ENCODE measurements at regions not wholly inside any gene's neighbourhood (a gene's known extent, or its start where the extent isn't known, plus 50 kb on each side); places are given as distances from the start of the nearest gene placed in this dataset.
"Not testable (repeated sequence)": the region's sequence is repeated elsewhere in the genome, so short reads cannot be mapped to it uniquely, and the experiment has no call there.

DNA sequence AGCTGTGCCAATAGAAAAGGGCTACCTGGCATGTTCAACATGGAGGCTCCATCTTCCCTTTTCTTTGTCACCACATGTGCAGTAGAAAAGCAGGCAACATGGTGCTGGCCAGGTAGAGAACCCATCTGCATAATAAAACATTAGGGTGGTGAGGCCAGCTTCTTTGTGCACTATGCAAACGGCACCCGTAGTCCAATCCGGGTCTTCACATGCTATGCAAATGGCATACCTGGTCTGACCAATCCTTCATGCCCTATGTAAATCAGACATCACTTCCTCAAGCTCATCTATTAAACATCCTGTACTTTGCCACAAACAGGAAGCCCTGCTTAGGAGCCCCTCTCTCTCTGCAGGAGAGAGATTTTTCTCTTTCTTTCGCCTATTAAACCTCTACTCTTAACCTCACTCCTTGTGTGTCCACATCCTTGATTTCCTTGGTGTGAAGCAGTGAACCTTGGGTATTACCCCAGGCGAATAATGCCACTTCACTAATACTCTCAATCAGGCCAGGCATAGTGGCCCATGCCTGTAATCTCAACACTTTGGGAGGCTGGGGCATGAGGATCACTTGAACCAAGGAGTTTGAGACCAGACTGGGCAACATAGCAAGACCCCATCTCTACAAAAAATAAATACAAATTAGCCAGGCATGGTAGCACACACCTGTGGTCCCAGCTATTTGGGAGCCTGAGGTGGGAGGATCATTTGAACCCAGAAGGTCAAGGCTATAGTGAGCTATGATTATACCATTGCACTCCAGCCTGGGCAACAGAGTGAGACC, 111.3 kb upstream of the MRI1 start:
- H3K27ac ChIP-seq (ENCODE audit: low read length), result no peak overlapping the region
- no peaks in the 10 kb centered on the region for H3K36me3 ChIP-seq (ENCODE audit: control insufficient read depth in 1 of 2, insufficient read depth in 2 of 2, low read length in 2 of 2)
- no peaks in the 10 kb centered on the region for H3K27me3 ChIP-seq (ENCODE audit: low read depth, low read length)
- no peak overlapping the region for H3K4me3 ChIP-seq (ENCODE audit: low read depth in 1 of 2, low read length in 2 of 2)
- H3K4me1 ChIP-seq (ENCODE audit: control insufficient read depth in 1 of 2, insufficient read depth in 2 of 2, low read length in 2 of 2), result no peaks in the 10 kb centered on the region
- H3K9me3 ChIP-seq (ENCODE audit: control insufficient read depth in 1 of 2, low read length in 2 of 2), result no peaks in the 10 kb centered on the region

DNA sequence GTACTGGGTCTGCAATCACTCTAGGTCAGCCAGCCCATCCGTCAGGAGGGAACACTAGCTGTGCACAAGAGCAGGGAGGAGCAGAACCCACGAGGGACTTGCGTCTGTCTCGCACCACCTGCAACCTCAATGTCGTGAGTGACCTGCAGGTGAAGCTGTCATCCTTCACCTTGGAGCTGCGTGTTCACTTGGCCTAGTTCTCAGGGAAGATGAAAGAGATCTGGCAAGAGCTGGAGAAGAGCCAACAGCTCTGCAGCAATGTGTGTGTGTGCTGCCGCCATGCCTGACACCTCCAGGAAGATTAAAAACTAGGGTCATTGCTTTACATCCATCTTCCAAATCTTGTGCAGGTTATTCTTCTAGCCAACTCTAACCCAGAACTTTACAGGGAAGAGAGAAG, 117.6 kb upstream of the MRI1 start:
- Histone ChIP-seq H3K4me1 (ENCODE audit: control insufficient read depth in 1 of 2, insufficient read depth in 2 of 2, low read length in 2 of 2) (no peaks in the 10 kb centered on the region), H3K9me3 (ENCODE audit: control insufficient read depth in 1 of 2, low read length in 2 of 2) (no peaks in the 10 kb centered on the region), H3K36me3 (ENCODE audit: control insufficient read depth in 1 of 2, insufficient read depth in 2 of 2, low read length in 2 of 2) (no peaks in the 10 kb centered on the region), H3K4me3 (ENCODE audit: low read depth in 1 of 2, low read length in 2 of 2) (no peak overlapping the region), H3K27me3 (ENCODE audit: low read depth, low read length) (no peaks in the 10 kb centered on the region), H3K27ac (ENCODE audit: low read length) (no peak overlapping the region)

DNA sequence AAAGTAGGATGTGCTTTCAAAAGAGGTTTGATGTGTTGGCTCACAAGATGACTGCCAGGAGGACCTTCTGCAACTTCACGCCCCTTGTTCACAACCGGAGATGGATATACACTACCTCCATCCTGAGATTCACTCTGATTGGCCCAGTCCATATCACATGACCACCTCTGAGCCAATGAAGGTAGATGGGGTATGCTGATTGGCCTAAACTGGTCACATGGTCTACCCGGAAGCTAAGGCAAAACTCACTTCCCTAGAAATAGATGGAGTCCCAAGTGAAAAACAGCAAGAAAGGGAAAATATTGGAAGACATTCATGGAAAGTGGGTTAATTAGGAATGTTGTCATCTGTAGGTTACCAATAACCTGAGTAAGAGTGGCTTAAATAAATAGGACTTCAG, 119.7 kb upstream of the MRI1 start:
- Histone ChIP-seq H3K36me3 (ENCODE audit: control insufficient read depth in 1 of 2, insufficient read depth in 2 of 2, low read length in 2 of 2) (no peaks in the 10 kb centered on the region), H3K4me1 (ENCODE audit: control insufficient read depth in 1 of 2, insufficient read depth in 2 of 2, low read length in 2 of 2) (no peaks in the 10 kb centered on the region), H3K4me3 (ENCODE audit: low read depth in 1 of 2, low read length in 2 of 2) (no peak overlapping the region), H3K27ac (ENCODE audit: low read length) (no peak overlapping the region), H3K27me3 (ENCODE audit: low read depth, low read length) (no peaks in the 10 kb centered on the region), H3K9me3 (ENCODE audit: control insufficient read depth in 1 of 2, low read length in 2 of 2) (peaks cover 0 to 2% of the 10 kb centered on the region in 2 donors)

DNA sequence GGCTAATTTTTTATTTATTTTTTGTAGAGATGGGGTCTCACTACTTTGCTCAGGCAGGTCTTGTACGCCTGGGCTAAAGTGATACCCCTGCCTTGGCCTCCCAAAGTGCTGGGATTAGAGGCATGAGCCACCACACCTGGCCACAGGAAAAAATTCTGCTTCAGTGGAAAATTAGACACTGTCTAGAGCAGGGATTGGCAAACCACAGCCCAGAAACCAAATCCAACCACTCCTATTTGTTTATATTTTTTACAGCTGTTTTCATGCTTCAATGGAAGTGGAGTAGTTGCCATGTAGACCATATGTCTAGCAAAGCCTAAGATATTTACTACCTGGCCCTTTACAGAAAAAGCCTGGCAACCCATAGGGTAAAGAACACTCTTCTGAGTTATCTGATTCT, 123.7 kb upstream of the MRI1 start:
- Histone ChIP-seq H3K27me3 (ENCODE audit: low read depth, low read length) (no peaks in the 10 kb centered on the region), H3K27ac (ENCODE audit: low read length) (no peak overlapping the region), H3K36me3 (ENCODE audit: control insufficient read depth in 1 of 2, insufficient read depth in 2 of 2, low read length in 2 of 2) (no peaks in the 10 kb centered on the region), H3K9me3 (ENCODE audit: control insufficient read depth in 1 of 2, low read length in 2 of 2) (peaks cover 0 to 15% of the 10 kb centered on the region in 2 donors), H3K4me3 (ENCODE audit: low read depth in 1 of 2, low read length in 2 of 2) (no peak overlapping the region), H3K4me1 (ENCODE audit: control insufficient read depth in 1 of 2, insufficient read depth in 2 of 2, low read length in 2 of 2) (no peaks in the 10 kb centered on the region)

DNA sequence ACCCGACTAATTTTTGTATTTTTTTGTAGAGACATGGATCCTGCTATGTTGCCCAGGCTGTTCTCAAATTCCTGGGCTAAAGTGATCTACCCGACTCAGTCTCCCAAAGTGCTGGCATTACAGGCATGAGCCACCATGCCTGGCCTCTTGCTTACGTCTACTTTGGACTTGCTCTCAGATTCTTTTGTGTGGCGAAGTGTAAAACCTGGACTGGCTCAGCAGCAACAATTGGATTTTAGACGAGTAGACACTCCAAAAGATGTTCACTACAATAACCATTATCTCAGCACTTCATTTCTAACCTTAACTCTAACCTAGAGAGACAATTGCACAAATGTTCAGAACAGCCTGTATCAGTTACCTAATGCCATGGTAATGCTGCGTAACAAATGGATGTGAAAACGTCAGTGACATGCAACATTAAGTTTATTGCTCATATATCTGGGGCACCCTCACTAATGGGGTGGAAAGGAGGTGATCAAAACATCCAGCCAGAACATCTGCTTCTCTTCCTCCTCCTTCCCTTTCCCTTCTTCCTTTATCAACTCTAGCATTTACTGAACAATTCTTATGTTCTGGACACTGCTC, 124.9 kb upstream of the MRI1 start:
- no peaks in the 10 kb centered on the region for H3K27me3 ChIP-seq (ENCODE audit: low read depth, low read length)
- H3K27ac ChIP-seq (ENCODE audit: low read length), result no peak overlapping the region
- H3K4me3 ChIP-seq (ENCODE audit: low read depth in 1 of 2, low read length in 2 of 2), result no peak overlapping the region
- peaks cover 0 to 18% of the 10 kb centered on the region in 2 donors for H3K9me3 ChIP-seq (ENCODE audit: control insufficient read depth in 1 of 2, low read length in 2 of 2)
- no peaks in the 10 kb centered on the region for H3K36me3 ChIP-seq (ENCODE audit: control insufficient read depth in 1 of 2, insufficient read depth in 2 of 2, low read length in 2 of 2)
- H3K4me1 ChIP-seq (ENCODE audit: control insufficient read depth in 1 of 2, insufficient read depth in 2 of 2, low read length in 2 of 2), result no peaks in the 10 kb centered on the region

DNA sequence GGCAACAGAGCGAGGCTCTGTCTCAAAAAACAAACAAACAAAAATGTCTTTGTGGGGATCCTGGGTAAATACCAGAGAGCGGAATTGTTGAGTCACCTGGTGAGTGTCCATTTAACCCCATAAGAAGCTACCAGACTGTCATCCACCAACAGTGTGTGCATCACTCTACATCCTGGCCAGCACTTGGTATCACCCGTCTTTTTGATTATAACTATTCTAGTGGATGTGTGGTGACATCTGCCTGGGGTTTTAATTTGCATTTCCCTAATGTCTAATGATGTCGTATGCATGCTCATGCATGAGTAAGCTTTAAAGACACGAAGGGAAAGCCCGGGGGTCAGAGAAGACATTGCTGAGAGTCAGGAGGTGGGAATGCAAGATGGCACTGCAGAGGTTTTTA, 126.7 kb upstream of the MRI1 start:
- Histone ChIP-seq H3K36me3 (ENCODE audit: control insufficient read depth in 1 of 2, insufficient read depth in 2 of 2, low read length in 2 of 2) (no peaks in the 10 kb centered on the region), H3K9me3 (ENCODE audit: control insufficient read depth in 1 of 2, low read length in 2 of 2) (peaks cover 0 to 18% of the 10 kb centered on the region in 2 donors), H3K4me3 (ENCODE audit: low read depth in 1 of 2, low read length in 2 of 2) (no peak overlapping the region), H3K27me3 (ENCODE audit: low read depth, low read length) (no peaks in the 10 kb centered on the region), H3K27ac (ENCODE audit: low read length) (no peak overlapping the region), H3K4me1 (ENCODE audit: control insufficient read depth in 1 of 2, insufficient read depth in 2 of 2, low read length in 2 of 2) (no peaks in the 10 kb centered on the region)

DNA sequence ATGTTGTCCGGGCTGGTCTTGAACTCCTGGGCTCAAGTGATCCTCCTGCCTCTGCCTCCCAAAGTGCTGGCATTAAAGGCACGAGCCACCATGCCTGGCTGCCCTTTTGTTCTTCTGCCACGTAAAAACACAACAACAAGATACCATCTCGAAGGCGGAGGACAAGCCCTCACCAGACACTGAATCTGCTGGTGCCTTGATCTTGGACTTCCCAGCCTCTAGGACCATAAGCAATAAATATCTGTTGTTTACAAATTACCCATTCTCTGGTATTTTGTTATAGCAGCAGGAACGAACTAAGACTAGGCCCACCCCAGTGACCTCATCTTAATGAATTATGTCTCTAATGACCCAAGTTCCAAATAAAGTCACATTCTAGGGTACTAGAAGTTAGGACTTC, 128.4 kb upstream of the CACNA1A start:
- no peak overlapping the region for H3K4me3 ChIP-seq (ENCODE audit: low read depth in 1 of 2, low read length in 2 of 2)
- H3K9me3 ChIP-seq (ENCODE audit: control insufficient read depth in 1 of 2, low read length in 2 of 2), result peaks cover 0 to 16% of the 10 kb centered on the region in 2 donors
- peaks cover 3% of the 10 kb centered on the region for H3K27me3 ChIP-seq (ENCODE audit: low read depth, low read length)
- H3K36me3 ChIP-seq (ENCODE audit: control insufficient read depth in 1 of 2, insufficient read depth in 2 of 2, low read length in 2 of 2), result no peaks in the 10 kb centered on the region
- no peak overlapping the region for H3K27ac ChIP-seq (ENCODE audit: low read length)
- no peaks in the 10 kb centered on the region for H3K4me1 ChIP-seq (ENCODE audit: control insufficient read depth in 1 of 2, insufficient read depth in 2 of 2, low read length in 2 of 2)

DNA sequence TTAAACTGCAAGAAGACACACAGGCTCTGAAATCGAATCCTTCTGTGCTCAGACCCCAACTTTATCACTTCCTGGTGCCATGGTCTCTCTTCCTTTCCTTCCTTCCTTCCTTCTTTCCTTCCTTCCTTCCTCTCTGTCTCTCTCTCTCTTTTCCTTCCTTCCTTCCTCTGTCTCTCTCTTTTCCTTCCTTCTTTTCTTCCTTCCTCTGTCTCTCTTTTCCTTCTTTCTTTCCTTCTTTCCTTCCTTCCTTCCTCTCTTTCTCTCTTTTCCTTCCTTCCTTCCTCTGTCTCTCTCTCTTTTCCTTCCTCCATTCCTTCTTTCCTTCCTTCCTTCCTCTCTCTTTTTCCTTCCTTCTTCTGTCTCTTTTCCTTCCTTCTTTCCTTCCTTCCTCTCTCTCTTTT, 127.2 kb upstream of the CACNA1A start:
- H3K4me1 ChIP-seq (ENCODE audit: control insufficient read depth in 1 of 2, insufficient read depth in 2 of 2, low read length in 2 of 2), result no peaks in the 10 kb centered on the region
- no peaks in the 10 kb centered on the region for H3K36me3 ChIP-seq (ENCODE audit: control insufficient read depth in 1 of 2, insufficient read depth in 2 of 2, low read length in 2 of 2)
- H3K9me3 ChIP-seq (ENCODE audit: control insufficient read depth in 1 of 2, low read length in 2 of 2), result peaks cover 0 to 7% of the 10 kb centered on the region in 2 donors
- no peak overlapping the region for H3K27ac ChIP-seq (ENCODE audit: low read length)
- peaks cover 4% of the 10 kb centered on the region for H3K27me3 ChIP-seq (ENCODE audit: low read depth, low read length)
- no peak overlapping the region for H3K4me3 ChIP-seq (ENCODE audit: low read depth in 1 of 2, low read length in 2 of 2)

DNA sequence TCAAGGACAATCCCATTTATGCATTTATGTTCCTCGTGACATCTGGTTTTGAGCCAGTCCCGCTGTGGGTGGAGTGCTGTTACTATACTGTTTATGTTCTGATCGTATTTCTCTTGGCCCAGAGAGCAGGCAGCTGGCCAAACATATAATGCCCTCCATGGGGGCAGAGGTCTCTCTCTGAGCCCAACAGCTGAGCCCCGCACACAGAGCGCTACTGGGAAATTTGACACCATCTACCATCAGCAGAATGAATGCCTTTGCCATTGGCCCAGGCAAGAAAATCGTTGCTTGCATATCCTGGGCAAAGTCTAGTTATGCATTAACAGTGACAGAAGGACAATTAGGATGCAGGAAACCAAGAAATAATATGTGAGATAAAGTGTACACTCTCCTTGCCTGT, 126.8 kb upstream of the CACNA1A start:
- Histone ChIP-seq H3K27ac (ENCODE audit: low read length) (no peak overlapping the region), H3K27me3 (ENCODE audit: low read depth, low read length) (peaks cover 4% of the 10 kb centered on the region), H3K4me3 (ENCODE audit: low read depth in 1 of 2, low read length in 2 of 2) (no peak overlapping the region)

DNA sequence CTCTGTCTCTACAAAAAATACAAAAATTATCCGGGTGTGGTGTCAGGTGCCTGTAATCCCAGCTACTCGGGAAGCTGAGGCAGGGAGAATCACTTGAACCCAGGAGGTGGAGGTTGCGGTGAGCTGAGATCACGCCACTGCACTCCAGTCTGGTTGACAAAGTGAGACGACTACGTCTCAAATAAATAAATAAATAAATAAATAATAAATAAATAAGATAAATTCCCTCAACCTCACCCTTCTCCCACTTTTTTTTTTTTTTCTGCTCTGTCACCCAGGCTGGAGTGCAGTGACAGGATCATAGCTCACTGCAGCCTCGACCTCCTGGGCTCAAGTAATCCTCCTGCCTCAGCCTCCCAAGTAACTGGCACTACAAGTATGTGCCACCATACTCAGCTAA, 125.9 kb upstream of the CACNA1A start:
- H3K36me3 ChIP-seq (ENCODE audit: control insufficient read depth in 1 of 2, insufficient read depth in 2 of 2, low read length in 2 of 2); H3K4me1 ChIP-seq (ENCODE audit: control insufficient read depth in 1 of 2, insufficient read depth in 2 of 2, low read length in 2 of 2); H3K9me3 ChIP-seq (ENCODE audit: control insufficient read depth in 1 of 2, low read length in 2 of 2); H3K27ac ChIP-seq (ENCODE audit: low read length); H3K27me3 ChIP-seq (ENCODE audit: low read depth, low read length); H3K4me3 ChIP-seq (ENCODE audit: low read depth in 1 of 2, low read length in 2 of 2): not testable (repeated sequence)

More for the DNA sequence above, 126.8 kb upstream of the CACNA1A start:
- Histone ChIP-seq H3K4me1 (ENCODE audit: control insufficient read depth in 1 of 2, insufficient read depth in 2 of 2, low read length in 2 of 2) (no peaks in the 10 kb centered on the region), H3K9me3 (ENCODE audit: control insufficient read depth in 1 of 2, low read length in 2 of 2) (peaks cover 0 to 7% of the 10 kb centered on the region in 2 donors), H3K36me3 (ENCODE audit: control insufficient read depth in 1 of 2, insufficient read depth in 2 of 2, low read length in 2 of 2) (no peaks in the 10 kb centered on the region)

DNA sequence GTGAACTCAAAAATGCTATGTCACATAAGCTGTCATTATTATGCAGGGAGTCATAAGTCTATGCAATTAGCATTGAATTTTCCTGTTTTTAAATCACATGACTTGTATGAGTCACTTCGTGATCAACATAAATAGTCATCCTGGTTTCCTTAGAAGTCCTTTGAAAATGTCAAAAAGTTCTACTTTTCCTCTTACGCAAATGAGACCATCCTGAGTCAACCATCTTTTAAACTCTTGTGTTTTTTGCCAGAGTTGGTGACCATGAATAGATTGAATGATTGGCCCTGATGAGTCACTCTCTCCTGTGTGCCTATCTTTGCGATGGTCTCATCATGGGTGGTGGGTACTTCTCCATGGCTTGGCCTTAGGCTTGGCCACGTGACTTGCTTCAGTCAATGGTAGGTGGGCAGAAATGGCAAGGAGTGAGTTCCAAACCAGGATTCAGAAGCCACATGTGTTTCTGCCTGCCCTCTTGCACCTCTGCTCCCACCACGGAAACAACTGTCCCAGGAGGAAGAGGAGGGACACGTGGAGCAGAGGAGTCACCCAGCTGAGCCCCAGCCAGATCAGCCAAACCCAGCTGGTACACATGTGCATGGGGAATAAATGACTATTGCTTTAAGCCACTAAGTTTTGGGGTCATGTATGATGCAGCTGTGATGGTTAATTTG, 123.5 kb upstream of the CACNA1A start:
- H3K9me3 ChIP-seq (ENCODE audit: control insufficient read depth in 1 of 2, low read length in 2 of 2), result peaks cover 0 to 3% of the 10 kb centered on the region in 2 donors
- H3K27me3 ChIP-seq (ENCODE audit: low read depth, low read length), result peaks cover 4% of the 10 kb centered on the region
- H3K36me3 ChIP-seq (ENCODE audit: control insufficient read depth in 1 of 2, insufficient read depth in 2 of 2, low read length in 2 of 2), result no peaks in the 10 kb centered on the region
- H3K4me3 ChIP-seq (ENCODE audit: low read depth in 1 of 2, low read length in 2 of 2), result no peak overlapping the region
- H3K27ac ChIP-seq (ENCODE audit: low read length), result no peak overlapping the region
- H3K4me1 ChIP-seq (ENCODE audit: control insufficient read depth in 1 of 2, insufficient read depth in 2 of 2, low read length in 2 of 2), result no peaks in the 10 kb centered on the region
